Astrocyte of the spinal cord (primary cell): ENCODE measurements at regions not wholly inside any gene's neighbourhood (a gene's known extent, or its start where the extent isn't known, plus 50 kb on each side); places are given as distances from the start of the nearest gene placed in this dataset.

Experiments used
- DNase-seq: peaks from one replicate; pipeline ENCODE4 v3.0.0; 2011; ENCODE audit warnings: low read depth, low spot score
- H3K4me3 ChIP-seq: 2 replicates; pipeline ENCODE4 v1.5.1; 2011; ENCODE audit warnings: low read depth, mild to moderate bottlenecking, low read length, moderate library complexity
- CTCF ChIP-seq: IDR thresholded peaks from 2 replicates; pipeline ENCODE4 v1.5.1; 2012; ENCODE audit warnings: low read depth, mild to moderate bottlenecking, low read length, inconsistent platforms
- in situ Hi-C: cut with HindIII; loops from 2 replicates; pipeline ENCODE4 v1.10.0; 2017; ENCODE audit warnings: low sequenced_read_pairs

GRCh38 chr5:54745599-54745998, 228.0 kb downstream of the SNX18 start:
- no peak for TF ChIP-seq CTCF
- in situ Hi-C loops = no loop called here
- DNase-seq = no peak
- no peak overlapping the region for H3K4me3 ChIP-seq

DNA sequence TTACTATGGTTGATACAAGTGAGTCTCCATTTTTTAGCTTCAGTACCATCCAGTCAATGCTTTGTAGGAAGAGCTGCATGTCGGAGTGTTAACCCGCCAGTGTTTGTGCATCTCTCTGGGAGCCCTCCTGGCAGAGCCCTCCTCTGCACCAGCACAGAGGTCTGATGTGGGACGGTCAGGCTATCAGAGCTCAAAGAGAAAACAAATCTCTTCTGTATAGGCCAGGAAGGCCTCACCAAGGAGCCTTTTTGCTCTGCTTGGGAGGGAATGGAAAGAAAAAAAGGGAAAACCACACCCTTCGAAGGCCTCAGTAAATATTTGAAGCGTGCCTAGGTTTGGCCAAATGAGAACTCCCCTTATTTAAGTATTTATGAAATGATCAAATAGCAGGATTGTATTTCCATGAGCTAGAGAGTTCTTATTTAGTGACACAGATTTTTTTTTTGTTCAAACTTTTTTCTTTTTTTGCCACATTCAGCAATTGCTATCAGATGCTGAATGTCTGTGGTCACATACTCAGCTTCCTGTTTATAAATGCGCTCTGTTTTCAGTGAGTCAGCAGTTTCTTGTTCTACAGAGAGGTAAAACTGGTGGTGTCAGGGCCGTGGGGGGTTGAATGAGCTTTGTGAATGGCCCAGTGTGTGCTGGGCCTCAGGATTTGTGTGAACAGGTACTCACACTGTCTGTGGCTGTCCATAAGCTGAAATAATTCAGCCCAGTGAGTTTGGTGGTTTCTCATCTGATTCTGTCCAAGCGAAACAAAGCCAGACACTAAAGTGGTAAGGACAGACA, 226.6 kb downstream of the SNX18 start:
- peak; percentile 96 for DNase-seq
- in situ Hi-C loops = no loop called here

GRCh38 chr5:54743581-54743980, 226.0 kb downstream of the SNX18 start:
- no peak overlapping the region for H3K4me3 ChIP-seq
- no peak for TF ChIP-seq CTCF
- no peak for DNase-seq
- in situ Hi-C loops = no loop called here

More for the DNA sequence above, 226.6 kb downstream of the SNX18 start:
- H3K4me3 ChIP-seq = no peak overlapping the region
- TF ChIP-seq CTCF = no peak

- peak; percentile 54 for DNase-seq
- no peak overlapping the region for H3K4me3 ChIP-seq
- peak; percentile 23 for TF ChIP-seq CTCF
- in situ Hi-C loops = no loop called here
Observed at GRCh38 chr5:54742417-54742891, 224.9 kb downstream of the SNX18 start.

- H3K4me3 ChIP-seq = no peak overlapping the region
- no peak for TF ChIP-seq CTCF
- no peak for DNase-seq
- in situ Hi-C loops = no loop called here
Observed at GRCh38 chr5:54741711-54742110, 224.2 kb downstream of the SNX18 start.

GRCh38 chr5:54740141-54740540, 222.6 kb downstream of the SNX18 start:
- in situ Hi-C loops = no loop called here
- no peak for DNase-seq
- no peak for TF ChIP-seq CTCF
- H3K4me3 ChIP-seq = no peak overlapping the region
